Ishikawa (cell line): ENCODE measurements at regions not wholly inside any gene's neighbourhood (a gene's known extent, or its start where the extent isn't known, plus 50 kb on each side); places are given as distances from the start of the nearest gene placed in this dataset.

ENCODE experiments used
- CEBPB ChIP-seq: IDR thresholded peaks from 2 replicates; pipeline ENCODE4 v1.6.1; 2012
- CREB1 ChIP-seq: IDR thresholded peaks from 2 replicates; pipeline ENCODE4 v1.6.1; 2012; ENCODE audit warnings: low read depth
- EGR1 ChIP-seq: IDR thresholded peaks from 2 replicates; pipeline ENCODE4 v1.6.1; 2012
- EP300 ChIP-seq: IDR thresholded peaks from 2 replicates; pipeline ENCODE4 v1.6.1; 2012; ENCODE audit warnings: borderline replicate concordance
- FOXM1 ChIP-seq: IDR thresholded peaks from 2 replicates; pipeline ENCODE4 v1.6.1; 2012; ENCODE audit warnings: low read depth, borderline replicate concordance
- NFIC ChIP-seq: IDR thresholded peaks from 2 replicates; pipeline ENCODE4 v1.6.1; 2012
- RAD21 ChIP-seq: IDR thresholded peaks from 2 replicates; pipeline ENCODE4 v1.6.1; 2012; ENCODE audit warnings: low read depth
- REST ChIP-seq: IDR thresholded peaks from 2 replicates; pipeline ENCODE4 v1.6.1; 2012; ENCODE audit warnings: low read depth, mild to moderate bottlenecking
- TAF1 ChIP-seq: IDR thresholded peaks from 2 replicates; pipeline ENCODE4 v1.6.1; 2012; ENCODE audit warnings: low read depth, mild to moderate bottlenecking
- TCF12 ChIP-seq: IDR thresholded peaks from 2 replicates; pipeline ENCODE4 v1.6.1; 2012; ENCODE audit warnings: low read depth
- TEAD4 ChIP-seq: IDR thresholded peaks from 2 replicates; pipeline ENCODE4 v1.6.1; 2012
- USF1 ChIP-seq: IDR thresholded peaks from 2 replicates; pipeline ENCODE4 v1.6.1; 2012
- YY1 ChIP-seq: IDR thresholded peaks from 2 replicates; pipeline ENCODE4 v1.6.1; 2012; ENCODE audit warnings: low read depth
- ZBTB7A ChIP-seq: IDR thresholded peaks from 2 replicates; pipeline ENCODE4 v1.6.1; 2012; ENCODE audit warnings: low read depth
- TF ChIP-seq, protein P1 (sequence below): IDR thresholded peaks from 2 replicates; pipeline ENCODE4 v1.6.1; 2012

GRCh38 chr12:78316631-78317468 is 486.2 kb downstream of the NAV3 start:
- TF ChIP-seq EP300 (no peak), TEAD4 (no peak), FOXM1 (no peak), EGR1 (no peak), TAF1 (no peak), USF1 (no peak), RAD21 (no peak), NFIC (no peak), CREB1 (no peak), REST (no peak)

GRCh38 chr12:78321696-78322095 is 491.0 kb downstream of the NAV3 start:
- TF ChIP-seq TCF12 (no peak), USF1 (no peak), FOXM1 (no peak), EGR1 (no peak), EP300 (no peak), ZBTB7A (no peak), CEBPB (no peak), REST (no peak), TEAD4 (no peak)
- TF ChIP-seq, protein P1, sequence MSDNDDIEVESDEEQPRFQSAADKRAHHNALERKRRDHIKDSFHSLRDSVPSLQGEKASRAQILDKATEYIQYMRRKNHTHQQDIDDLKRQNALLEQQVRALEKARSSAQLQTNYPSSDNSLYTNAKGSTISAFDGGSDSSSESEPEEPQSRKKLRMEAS: no peak

DNA sequence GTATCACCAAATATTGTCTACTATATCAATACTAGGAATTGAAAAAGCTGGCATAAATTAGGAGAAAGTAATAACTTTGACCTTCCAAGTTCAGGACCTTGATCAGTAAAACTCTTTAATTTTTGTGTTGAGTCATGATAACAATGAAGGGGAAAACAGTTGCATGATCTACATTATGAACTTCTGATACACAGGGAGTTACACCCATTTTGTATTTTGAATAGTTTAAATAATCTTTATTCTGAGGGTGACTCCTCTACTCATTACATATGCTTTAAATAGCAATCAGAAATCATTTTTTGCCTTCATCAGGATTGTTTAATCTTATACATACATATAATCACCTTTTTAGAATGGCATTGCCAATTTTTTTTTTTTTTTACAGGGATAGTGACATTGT is 492.5 kb downstream of the NAV3 start:
- TF ChIP-seq NFIC (no peak), CREB1 (no peak), TEAD4 (no peak), EP300 (no peak), TAF1 (no peak), YY1 (no peak), EGR1 (no peak), ZBTB7A (no peak), RAD21 (no peak), REST (no peak)
- TF ChIP-seq, protein P1: no peak

DNA sequence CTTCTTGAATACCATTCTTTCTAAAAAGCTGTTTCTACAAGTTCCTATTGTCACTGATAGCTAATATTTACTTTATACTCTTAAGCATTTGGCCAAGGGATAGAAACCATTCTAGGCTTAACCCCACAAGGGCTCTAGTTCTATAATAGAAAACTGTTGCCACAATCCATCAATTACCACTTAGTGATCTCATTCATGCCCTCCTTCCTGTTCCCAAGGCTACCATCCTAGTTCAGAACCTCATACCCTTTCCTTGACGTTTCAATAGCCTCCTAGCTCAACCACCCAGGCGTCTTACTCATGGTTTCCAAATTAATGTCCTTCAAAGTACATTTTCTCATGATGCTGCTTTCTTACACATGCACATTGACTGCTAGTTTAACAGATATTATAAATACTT is 493.5 kb downstream of the NAV3 start:
- TF ChIP-seq RAD21 (no peak), REST (no peak), EP300 (no peak), YY1 (no peak), CEBPB (no peak), USF1 (no peak), EGR1 (no peak)
- TF ChIP-seq, protein P1: no peak
